ENCODE measurements at regions not wholly inside any gene's neighbourhood (a gene's known extent, or its start where the extent isn't known, plus 50 kb on each side); places are given as distances from the start of the nearest gene placed in this dataset.

GRCh38 chr15:88323468-88323867, 66.9 kb upstream of the NTRK3 start:
- no peaks in the 10 kb centered on the region for H3K9me3 ChIP-seq (ENCODE audit: control insufficient read depth in 3 of 3, low read length in 3 of 3)
- no peaks in the 10 kb centered on the region for H3K27me3 ChIP-seq (ENCODE audit: control insufficient read depth in 3 of 3, insufficient read depth in 3 of 3, low read length in 3 of 3)
- no peak overlapping the region for H3K9ac ChIP-seq (ENCODE audit: low read depth in 1 of 3, low read length in 3 of 3)
- no peak overlapping the region for H3K27ac ChIP-seq (ENCODE audit: low read depth, low read length)
- H3K4me3 ChIP-seq (ENCODE audit: low read length in 3 of 3), result no peak overlapping the region
- no peaks in the 10 kb centered on the region for H3K36me3 ChIP-seq (ENCODE audit: control insufficient read depth in 3 of 3, insufficient read depth in 3 of 3, low read length in 3 of 3)
- H3K4me1 ChIP-seq (ENCODE audit: control insufficient read depth in 3 of 3, insufficient read depth in 3 of 3, low read length in 3 of 3), result peaks cover 0 to 5% (median 5%) of the 10 kb centered on the region in 3 donors

GRCh38 chr15:88322461-88322860, 65.9 kb upstream of the NTRK3 start:
- Histone ChIP-seq H3K27ac (ENCODE audit: low read depth, low read length) (no peak overlapping the region), H3K36me3 (ENCODE audit: control insufficient read depth in 3 of 3, insufficient read depth in 3 of 3, low read length in 3 of 3) (no peaks in the 10 kb centered on the region), H3K9ac (ENCODE audit: low read depth in 1 of 3, low read length in 3 of 3) (no peak overlapping the region), H3K27me3 (ENCODE audit: control insufficient read depth in 3 of 3, insufficient read depth in 3 of 3, low read length in 3 of 3) (no peaks in the 10 kb centered on the region), H3K4me3 (ENCODE audit: low read length in 3 of 3) (no peak overlapping the region), H3K9me3 (ENCODE audit: control insufficient read depth in 3 of 3, low read length in 3 of 3) (no peaks in the 10 kb centered on the region), H3K4me1 (ENCODE audit: control insufficient read depth in 3 of 3, insufficient read depth in 3 of 3, low read length in 3 of 3) (peaks cover 0 to 12% (median 11%) of the 10 kb centered on the region in 3 donors)

- Histone ChIP-seq H3K4me1 (ENCODE audit: control insufficient read depth in 3 of 3, insufficient read depth in 3 of 3, low read length in 3 of 3) (peaks cover 0 to 16% (median 11%) of the 10 kb centered on the region in 3 donors), H3K36me3 (ENCODE audit: control insufficient read depth in 3 of 3, insufficient read depth in 3 of 3, low read length in 3 of 3) (no peaks in the 10 kb centered on the region), H3K27me3 (ENCODE audit: control insufficient read depth in 3 of 3, insufficient read depth in 3 of 3, low read length in 3 of 3) (no peaks in the 10 kb centered on the region), H3K4me3 (ENCODE audit: low read length in 3 of 3) (no peak overlapping the region), H3K27ac (ENCODE audit: low read depth, low read length) (no peak overlapping the region), H3K9me3 (ENCODE audit: control insufficient read depth in 3 of 3, low read length in 3 of 3) (no peaks in the 10 kb centered on the region), H3K9ac (ENCODE audit: low read depth in 1 of 3, low read length in 3 of 3) (no peak overlapping the region)
Measured at GRCh38 chr15:88321271-88321670, 64.7 kb upstream of the NTRK3 start.

GRCh38 chr15:88316586-88316985, 60.0 kb upstream of the NTRK3 start:
- Histone ChIP-seq H3K27me3 (ENCODE audit: control insufficient read depth in 3 of 3, insufficient read depth in 3 of 3, low read length in 3 of 3) (no peaks in the 10 kb centered on the region), H3K9me3 (ENCODE audit: control insufficient read depth in 3 of 3, low read length in 3 of 3) (no peaks in the 10 kb centered on the region), H3K9ac (ENCODE audit: low read depth in 1 of 3, low read length in 3 of 3) (no peak overlapping the region), H3K4me1 (ENCODE audit: control insufficient read depth in 3 of 3, insufficient read depth in 3 of 3, low read length in 3 of 3) (peaks cover 0 to 25% (median 19%) of the 10 kb centered on the region in 3 donors), H3K4me3 (ENCODE audit: low read length in 3 of 3) (no peak overlapping the region), H3K36me3 (ENCODE audit: control insufficient read depth in 3 of 3, insufficient read depth in 3 of 3, low read length in 3 of 3) (no peaks in the 10 kb centered on the region), H3K27ac (ENCODE audit: low read depth, low read length) (no peak overlapping the region)

- H3K36me3 ChIP-seq (ENCODE audit: control insufficient read depth in 3 of 3, insufficient read depth in 3 of 3, low read length in 3 of 3), result no peaks in the 10 kb centered on the region
- H3K9ac ChIP-seq (ENCODE audit: low read depth in 1 of 3, low read length in 3 of 3), result no peak overlapping the region
- H3K4me1 ChIP-seq (ENCODE audit: control insufficient read depth in 3 of 3, insufficient read depth in 3 of 3, low read length in 3 of 3), result peaks cover 0 to 25% (median 19%) of the 10 kb centered on the region in 3 donors
- no peak overlapping the region for H3K4me3 ChIP-seq (ENCODE audit: low read length in 3 of 3)
- H3K27me3 ChIP-seq (ENCODE audit: control insufficient read depth in 3 of 3, insufficient read depth in 3 of 3, low read length in 3 of 3), result no peaks in the 10 kb centered on the region
- no peaks in the 10 kb centered on the region for H3K9me3 ChIP-seq (ENCODE audit: control insufficient read depth in 3 of 3, low read length in 3 of 3)
- H3K27ac ChIP-seq (ENCODE audit: low read depth, low read length), result peak overlapping the region; percentile 68
Measured at GRCh38 chr15:88315221-88315878, 58.8 kb upstream of the NTRK3 start.

- H3K9me3 ChIP-seq (ENCODE audit: control insufficient read depth in 3 of 3, low read length in 3 of 3), result no peaks in the 10 kb centered on the region
- no peaks in the 10 kb centered on the region for H3K27me3 ChIP-seq (ENCODE audit: control insufficient read depth in 3 of 3, insufficient read depth in 3 of 3, low read length in 3 of 3)
- H3K9ac ChIP-seq (ENCODE audit: low read depth in 1 of 3, low read length in 3 of 3), result no peak overlapping the region
- H3K27ac ChIP-seq (ENCODE audit: low read depth, low read length), result no peak overlapping the region
- H3K4me1 ChIP-seq (ENCODE audit: control insufficient read depth in 3 of 3, insufficient read depth in 3 of 3, low read length in 3 of 3), result peaks cover 0 to 16% (median 11%) of the 10 kb centered on the region in 3 donors
- H3K36me3 ChIP-seq (ENCODE audit: control insufficient read depth in 3 of 3, insufficient read depth in 3 of 3, low read length in 3 of 3), result no peaks in the 10 kb centered on the region
- H3K4me3 ChIP-seq (ENCODE audit: low read length in 3 of 3), result no peak overlapping the region
Measured at GRCh38 chr15:88312941-88313579, 56.5 kb upstream of the NTRK3 start.

GRCh38 chr15:88309363-88309762, 52.8 kb upstream of the NTRK3 start:
- Histone ChIP-seq H3K4me3 (ENCODE audit: low read length in 3 of 3) (no peak overlapping the region), H3K27me3 (ENCODE audit: control insufficient read depth in 3 of 3, insufficient read depth in 3 of 3, low read length in 3 of 3) (peaks cover 0 to 2% (median 0%) of the 10 kb centered on the region in 3 donors), H3K36me3 (ENCODE audit: control insufficient read depth in 3 of 3, insufficient read depth in 3 of 3, low read length in 3 of 3) (no peaks in the 10 kb centered on the region), H3K4me1 (ENCODE audit: control insufficient read depth in 3 of 3, insufficient read depth in 3 of 3, low read length in 3 of 3) (no peaks in the 10 kb centered on the region), H3K9ac (ENCODE audit: low read depth in 1 of 3, low read length in 3 of 3) (no peak overlapping the region), H3K27ac (ENCODE audit: low read depth, low read length) (no peak overlapping the region), H3K9me3 (ENCODE audit: control insufficient read depth in 3 of 3, low read length in 3 of 3) (no peaks in the 10 kb centered on the region)

- H3K9me3 ChIP-seq (ENCODE audit: control insufficient read depth in 3 of 3, low read length in 3 of 3), result no peaks in the 10 kb centered on the region
Measured at GRCh38 chr15:88307344-88307743, 50.8 kb upstream of the NTRK3 start.

More at GRCh38 chr15:88307344-88307743, 50.8 kb upstream of the NTRK3 start:
- no peak overlapping the region for H3K9ac ChIP-seq (ENCODE audit: low read depth in 1 of 3, low read length in 3 of 3)
- H3K27me3 ChIP-seq (ENCODE audit: control insufficient read depth in 3 of 3, insufficient read depth in 3 of 3, low read length in 3 of 3), result peaks cover 0 to 5% (median 2%) of the 10 kb centered on the region in 3 donors
- H3K27ac ChIP-seq (ENCODE audit: low read depth, low read length), result no peak overlapping the region
- no peak overlapping the region for H3K4me3 ChIP-seq (ENCODE audit: low read length in 3 of 3)
- no peaks in the 10 kb centered on the region for H3K4me1 ChIP-seq (ENCODE audit: control insufficient read depth in 3 of 3, insufficient read depth in 3 of 3, low read length in 3 of 3)
- H3K36me3 ChIP-seq (ENCODE audit: control insufficient read depth in 3 of 3, insufficient read depth in 3 of 3, low read length in 3 of 3), result no peaks in the 10 kb centered on the region

All from skeletal muscle tissue (tissue), 3 donors.